IPS DF 6.9 (cell line): ENCODE measurements at regions not wholly inside any gene's neighbourhood (a gene's known extent, or its start where the extent isn't known, plus 50 kb on each side); places are given as distances from the start of the nearest gene placed in this dataset.

Source experiments
- DNase-seq: peaks from one replicate; pipeline ENCODE4 v3.0.0-alpha.2; 2013; ENCODE audit warnings: low read depth, low spot score
- H3K27ac ChIP-seq: one replicate; pipeline ENCODE4 v1.5.1; 2013; ENCODE audit warnings: low read length, control low read depth
- H3K27me3 ChIP-seq: 2 replicates; pipeline ENCODE4 v1.6.1; 2013; ENCODE audit warnings: mild to moderate bottlenecking, low read length; ENCODE audit not compliant: control insufficient read depth, insufficient read depth
- H3K36me3 ChIP-seq: 2 replicates; pipeline ENCODE4 v1.6.1; 2013; ENCODE audit warnings: low read length; ENCODE audit not compliant: control insufficient read depth, insufficient read depth
- H3K4me1 ChIP-seq: 2 replicates; pipeline ENCODE4 v1.6.1; 2013; ENCODE audit warnings: low read length; ENCODE audit not compliant: control insufficient read depth, insufficient read depth
- H3K4me3 ChIP-seq: 2 replicates; pipeline ENCODE4 v1.5.1; 2013; ENCODE audit warnings: mild to moderate bottlenecking, low read length
- H3K9me3 ChIP-seq: 2 replicates; pipeline ENCODE4 v1.6.1; 2013; ENCODE audit warnings: low read length, inconsistent platforms; ENCODE audit not compliant: control insufficient read depth, insufficient read depth
- WGBS: extraction: QIAGEN DNeasy Blood & Tissue Kit; methylation state at CpG from one replicate; pipeline ENCODE4 v1.1.7; 2013; ENCODE audit warnings: mixed read lengths, missing lambda C conversion rate; ENCODE audit not compliant: insufficient read length, insufficient coverage; 5-methylcytosine and 5-hydroxymethylcytosine counted together

DNA sequence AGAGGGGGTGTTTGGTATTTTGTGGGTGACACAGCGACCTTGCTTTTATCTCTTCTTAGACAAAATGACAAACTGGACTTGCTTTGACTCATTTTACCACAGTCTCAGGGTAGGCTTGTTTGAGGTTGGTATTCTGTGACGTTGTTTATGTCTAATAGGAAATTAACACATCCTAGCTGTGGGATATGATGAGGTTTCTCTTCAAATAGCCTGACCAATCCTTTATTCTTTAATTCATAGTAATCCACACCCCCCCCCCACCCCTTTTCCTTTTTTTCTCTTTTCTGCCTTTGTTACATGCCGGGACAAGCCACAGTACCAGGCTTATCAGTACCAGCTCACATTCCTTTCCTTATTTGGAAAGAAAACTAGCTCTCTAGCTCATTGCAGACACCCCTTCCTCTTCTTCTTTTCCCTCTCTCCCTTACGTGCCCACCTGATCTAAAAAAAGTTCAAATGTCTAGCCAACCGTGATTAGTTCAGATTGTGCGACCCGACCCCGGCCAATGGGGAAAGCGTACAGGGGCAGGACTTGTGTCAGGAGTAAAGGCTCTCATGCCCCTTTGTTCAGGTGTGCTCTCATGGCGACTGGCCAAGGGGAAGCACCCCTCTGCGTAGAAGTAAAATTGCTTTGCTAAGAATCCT, 52.2 kb upstream of the PTPRM start:
- DNase-seq, result peak; percentile 22
- no CpG with 5 or more reads among the region's 11 CpGs for WGBS
- no peaks in the 10 kb centered on the region for H3K9me3 ChIP-seq

DNA sequence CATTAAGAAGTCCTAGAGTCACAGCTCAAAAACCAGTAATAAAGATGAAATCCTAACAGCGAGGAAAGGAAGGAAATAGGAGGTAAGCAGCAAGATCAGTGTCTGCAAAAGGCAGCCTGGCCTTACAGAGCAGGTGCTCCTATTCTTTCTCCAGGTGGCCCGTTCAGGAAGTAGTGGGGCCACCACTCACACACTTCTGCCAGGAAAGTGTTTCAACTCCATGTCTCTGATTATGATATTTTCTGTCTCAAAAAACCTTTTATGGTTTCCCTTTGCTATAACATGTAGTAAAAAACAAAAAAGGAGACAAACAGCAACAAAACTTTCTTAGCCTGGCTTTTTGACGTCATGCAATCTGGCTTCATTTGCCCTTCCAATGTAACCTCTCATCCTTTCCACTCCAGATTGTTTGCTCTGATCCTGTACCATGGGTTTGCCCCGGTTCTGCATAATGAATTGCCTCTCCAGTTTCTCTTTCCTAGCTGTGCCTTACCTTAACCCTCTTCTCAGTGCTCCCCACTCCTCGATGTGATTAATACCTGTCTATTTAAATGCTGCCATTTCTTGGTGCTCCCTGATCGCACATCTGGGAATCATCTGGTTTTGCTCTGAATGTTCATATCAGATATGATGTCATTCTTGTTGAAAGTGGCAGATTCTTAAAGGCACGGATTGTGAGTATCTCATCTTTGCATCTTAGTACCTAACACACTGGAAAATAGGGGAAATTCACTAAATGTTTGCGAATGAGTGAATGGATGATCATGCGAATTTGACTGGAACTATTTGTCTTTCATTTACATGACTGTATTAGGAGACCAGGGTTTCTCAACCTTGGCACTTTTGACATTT, 50.6 kb upstream of the PTPRM start:
- DNase-seq, result no peak
- Histone ChIP-seq H3K27me3 (no peaks in the 10 kb centered on the region), H3K27ac (no peak overlapping the region), H3K4me3 (no peak overlapping the region), H3K4me1 (0 out of 2 replicates have a peak, but pooled peaks cover 3% of the 10 kb centered on the region), H3K9me3 (no peaks in the 10 kb centered on the region), H3K36me3 (no peaks in the 10 kb centered on the region)
- no CpG with 5 or more reads among the region's 9 CpGs for WGBS

More for the DNA sequence above, 52.2 kb upstream of the PTPRM start:
- no peak overlapping the region for H3K4me3 ChIP-seq
- H3K4me1 ChIP-seq, result 0 out of 2 replicates have a peak, but pooled peaks cover 3% of the 10 kb centered on the region
- no peak overlapping the region for H3K27ac ChIP-seq
- no peaks in the 10 kb centered on the region for H3K36me3 ChIP-seq
- no peaks in the 10 kb centered on the region for H3K27me3 ChIP-seq
